ENCODE measurements at regions not wholly inside any gene's neighbourhood (a gene's known extent, or its start where the extent isn't known, plus 50 kb on each side); places are given as distances from the start of the nearest gene placed in this dataset.

- Histone ChIP-seq H3K36me3 (no peaks in the 10 kb centered on the region), H3K9me3 (no peaks in the 10 kb centered on the region), H3K27me3 (no peaks in the 10 kb centered on the region), H3K4me1 (no peaks in the 10 kb centered on the region), H3K4me3 (no peak overlapping the region), H3K27ac (no peak overlapping the region)
- no peak for DNase-seq (ENCODE audit: low spot score in 2 of 2)
- TF ChIP-seq EP300 (IDR thresholded peaks at IDR 0.05) (no peak), POLR2AphosphoS5 (IDR thresholded peaks at IDR 0.05) (no peak), POLR2A (IDR thresholded peaks at IDR 0.05) (no peak)
- TF ChIP-seq, protein P1, sequence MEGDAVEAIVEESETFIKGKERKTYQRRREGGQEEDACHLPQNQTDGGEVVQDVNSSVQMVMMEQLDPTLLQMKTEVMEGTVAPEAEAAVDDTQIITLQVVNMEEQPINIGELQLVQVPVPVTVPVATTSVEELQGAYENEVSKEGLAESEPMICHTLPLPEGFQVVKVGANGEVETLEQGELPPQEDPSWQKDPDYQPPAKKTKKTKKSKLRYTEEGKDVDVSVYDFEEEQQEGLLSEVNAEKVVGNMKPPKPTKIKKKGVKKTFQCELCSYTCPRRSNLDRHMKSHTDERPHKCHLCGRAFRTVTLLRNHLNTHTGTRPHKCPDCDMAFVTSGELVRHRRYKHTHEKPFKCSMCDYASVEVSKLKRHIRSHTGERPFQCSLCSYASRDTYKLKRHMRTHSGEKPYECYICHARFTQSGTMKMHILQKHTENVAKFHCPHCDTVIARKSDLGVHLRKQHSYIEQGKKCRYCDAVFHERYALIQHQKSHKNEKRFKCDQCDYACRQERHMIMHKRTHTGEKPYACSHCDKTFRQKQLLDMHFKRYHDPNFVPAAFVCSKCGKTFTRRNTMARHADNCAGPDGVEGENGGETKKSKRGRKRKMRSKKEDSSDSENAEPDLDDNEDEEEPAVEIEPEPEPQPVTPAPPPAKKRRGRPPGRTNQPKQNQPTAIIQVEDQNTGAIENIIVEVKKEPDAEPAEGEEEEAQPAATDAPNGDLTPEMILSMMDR (IDR thresholded peaks at IDR 0.05): no peak
- 86% methylated on average over 9 of the region's 9 CpGs for WGBS
Observed at GRCh38 chr1:200275816-200276453, 133.9 kb downstream of the ZNF281 start.

DNA sequence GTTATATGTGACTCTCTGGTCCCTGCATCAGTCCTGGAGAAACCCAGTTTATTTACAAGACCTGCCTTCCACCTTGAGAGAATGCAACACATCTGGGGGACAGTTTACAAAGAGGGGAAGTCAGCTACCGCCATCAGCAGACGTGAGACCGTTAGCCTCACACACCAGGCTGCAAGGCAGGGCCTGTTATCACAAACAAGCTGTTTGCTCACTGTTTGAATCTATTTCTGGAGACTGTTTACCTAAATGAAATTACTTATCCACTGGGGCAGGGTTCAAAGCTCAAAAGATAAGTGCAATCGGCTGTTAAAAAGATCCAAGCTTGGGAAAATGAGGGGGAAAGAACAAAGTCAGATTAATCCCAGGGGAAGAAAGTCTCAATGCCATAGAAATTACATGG, 134.4 kb downstream of the ZNF281 start:
- Histone ChIP-seq H3K36me3 (no peaks in the 10 kb centered on the region), H3K4me1 (no peaks in the 10 kb centered on the region), H3K9me3 (no peaks in the 10 kb centered on the region), H3K27me3 (no peaks in the 10 kb centered on the region), H3K27ac (no peak overlapping the region), H3K4me3 (no peak overlapping the region)
- TF ChIP-seq POLR2A (IDR thresholded peaks at IDR 0.05) (no peak), POLR2AphosphoS5 (IDR thresholded peaks at IDR 0.05) (no peak), EP300 (IDR thresholded peaks at IDR 0.05) (no peak)
- TF ChIP-seq, protein P1 (IDR thresholded peaks at IDR 0.05): no peak
- WGBS: 69% methylated on average over 4 of the region's 4 CpGs
- no peak for DNase-seq (ENCODE audit: low spot score in 2 of 2)

DNA sequence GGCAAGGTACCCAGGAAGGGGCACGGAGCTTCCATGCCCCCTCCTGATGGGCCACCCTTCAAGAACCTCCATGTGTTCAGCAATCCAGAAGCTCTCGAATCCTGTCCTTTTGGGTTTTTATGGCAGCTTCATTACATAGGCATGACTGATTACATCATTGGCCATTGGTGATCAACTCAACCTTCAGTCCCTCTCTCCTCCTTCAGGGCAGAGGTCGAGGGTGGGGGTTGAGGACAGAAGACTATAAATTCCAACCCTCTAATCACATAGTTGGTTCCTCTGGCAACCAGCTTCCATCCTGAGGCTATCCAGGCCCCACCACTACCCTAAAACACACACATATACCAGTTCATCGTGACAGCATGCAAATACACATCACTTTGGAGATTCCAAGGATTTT, 135.7 kb downstream of the ZNF281 start:
- Histone ChIP-seq H3K4me1 (no peaks in the 10 kb centered on the region), H3K27ac (no peak overlapping the region), H3K36me3 (no peaks in the 10 kb centered on the region), H3K9me3 (no peaks in the 10 kb centered on the region), H3K27me3 (no peaks in the 10 kb centered on the region), H3K4me3 (no peak overlapping the region)
- TF ChIP-seq, protein P1 (IDR thresholded peaks at IDR 0.05): no peak
- no peak for TF ChIP-seq POLR2AphosphoS5 (IDR thresholded peaks at IDR 0.05)
- TF ChIP-seq EP300 (IDR thresholded peaks at IDR 0.05): no peak
- TF ChIP-seq POLR2A (IDR thresholded peaks at IDR 0.05): no peak
- DNase-seq (ENCODE audit: low spot score in 2 of 2): no peak
- 61% methylated on average over 4 of the region's 4 CpGs for WGBS

DNA sequence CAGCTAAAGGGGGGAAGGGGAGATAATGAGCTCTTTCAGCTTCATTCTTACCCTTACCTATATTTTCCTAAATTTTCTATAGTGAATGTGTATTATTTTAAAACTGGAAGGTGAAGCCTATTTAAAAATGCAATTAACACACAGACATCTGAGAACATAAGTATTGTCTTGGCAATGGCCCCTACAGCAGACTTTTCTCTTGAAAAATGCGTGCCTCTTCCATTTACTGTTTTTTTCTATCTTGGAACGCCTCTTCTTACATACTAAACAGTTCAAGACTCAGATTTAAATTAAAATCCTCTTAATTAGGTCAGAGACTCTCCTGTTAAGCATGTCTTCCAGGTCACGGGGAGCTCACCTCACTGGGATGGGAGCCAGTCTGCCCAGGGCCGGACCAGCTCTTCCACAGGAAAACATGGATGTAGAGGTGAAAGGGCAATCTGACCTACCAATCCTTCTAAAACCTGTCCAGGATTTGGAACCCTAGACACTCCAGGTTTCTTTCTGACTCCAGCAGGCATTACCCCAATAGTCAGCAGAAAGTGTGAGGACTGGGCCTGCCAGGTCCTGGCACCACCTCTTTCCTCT, 137.3 kb downstream of the ZNF281 start:
- Histone ChIP-seq H3K27ac (no peak overlapping the region), H3K27me3 (no peaks in the 10 kb centered on the region), H3K4me1 (no peaks in the 10 kb centered on the region), H3K9me3 (no peaks in the 10 kb centered on the region), H3K36me3 (no peaks in the 10 kb centered on the region), H3K4me3 (no peak overlapping the region)
- 51% methylated on average over 4 of the region's 4 CpGs for WGBS
- TF ChIP-seq POLR2AphosphoS5 (IDR thresholded peaks at IDR 0.05) (no peak), POLR2A (IDR thresholded peaks at IDR 0.05) (no peak), EP300 (IDR thresholded peaks at IDR 0.05) (no peak)
- TF ChIP-seq, protein P1 (IDR thresholded peaks at IDR 0.05): no peak
- DNase-seq (ENCODE audit: low spot score in 2 of 2): no peak

GRCh38 chr1:200269256-200269655, 140.6 kb downstream of the ZNF281 start:
- 100% methylated on average over 1 of the region's 1 CpG for WGBS
- Histone ChIP-seq H3K27me3 (no peaks in the 10 kb centered on the region), H3K4me3 (no peak overlapping the region), H3K36me3 (no peaks in the 10 kb centered on the region), H3K9me3 (no peaks in the 10 kb centered on the region), H3K27ac (no peak overlapping the region), H3K4me1 (no peaks in the 10 kb centered on the region)
- TF ChIP-seq, protein P1 (IDR thresholded peaks at IDR 0.05): no peak
- TF ChIP-seq POLR2AphosphoS5 (IDR thresholded peaks at IDR 0.05) (no peak), POLR2A (IDR thresholded peaks at IDR 0.05) (no peak), EP300 (IDR thresholded peaks at IDR 0.05) (no peak)
- no peak for DNase-seq (ENCODE audit: low spot score in 2 of 2)

Data from suprapubic skin (tissue), 4 donors.